Upper lobe of left lung (tissue), 6 donors: ENCODE measurements at regions not wholly inside any gene's neighbourhood (a gene's known extent, or its start where the extent isn't known, plus 50 kb on each side); places are given as distances from the start of the nearest gene placed in this dataset.
A peak's percentile ranks its signal among the peaks of the same experiment; 100 is the strongest.

Source experiments
- ATAC-seq, 2 donors: fragments of 200-7000 bp; cut with Tn5 transposase; one replicate each; pipeline ENCODE4 v1.9.1; 2022; ENCODE audit warnings: mild to moderate bottlenecking in 2 of 2, moderate library complexity in 2 of 2; ENCODE audit not compliant: low FRiP score in 2 of 2
- DNase-seq, 2 donors: peaks; one replicate each; pipeline ENCODE4 v3.0.0-alpha.2; 2019 to 2020
- H3K27ac ChIP-seq, 4 donors: fragments of 200-600 bp; sonication (generic); one replicate each; pipeline ENCODE4 v1.5.1; 2016 to 2019
- H3K27me3 ChIP-seq, 4 donors: fragments of 200-600 bp; sonication (generic); one replicate each; pipeline ENCODE4 v1.5.1; 2017 to 2019
- H3K36me3 ChIP-seq, 4 donors: fragments of 200-600 bp; sonication (generic); one replicate each; pipeline ENCODE4 v1.5.1; 2016 to 2019
- H3K4me1 ChIP-seq, 4 donors: fragments of 200-600 bp; sonication (generic); one replicate each; pipeline ENCODE4 v1.5.1; 2018 to 2019
- H3K4me3 ChIP-seq, 4 donors: fragments of 200-600 bp; sonication (generic); one replicate each; pipeline ENCODE4 v1.5.1; 2017 to 2019; ENCODE audit warnings: mild to moderate bottlenecking in 2 of 4, moderate library complexity in 1 of 4
- H3K9me3 ChIP-seq, 4 donors: fragments of 200-600 bp; sonication (generic); one replicate each; pipeline ENCODE4 v1.5.1; 2018 to 2019
- EP300 ChIP-seq, 4 donors: sonication (generic); formaldehyde crosslinking; IDR thresholded peaks; one replicate each; pipeline ENCODE4 v1.5.1; 2017; ENCODE audit warnings: antibody characterized with exemption in 4 of 4, control low read depth in 2 of 4
- POLR2A ChIP-seq, 4 donors: fragments of 450-650 bp; IDR thresholded peaks; one replicate each; pipeline ENCODE4 v1.5.1; 2016 to 2017; ENCODE audit warnings: antibody characterized with exemption in 4 of 4, mild to moderate bottlenecking in 2 of 4
- POLR2AphosphoS5 ChIP-seq, 2 donors: sonication (generic); formaldehyde crosslinking; IDR thresholded peaks; one replicate each; pipeline ENCODE4 v1.5.1; 2017; ENCODE audit warnings: antibody characterized with exemption in 2 of 2
- WGBS, 2 donors: methylation state at CpG; one replicate each; pipeline ENCODE4 v1.1.5; 2017 to 2018; 5-methylcytosine and 5-hydroxymethylcytosine counted together
- TF ChIP-seq, protein P1 (sequence below), 6 experiments: fragments of 450-650 bp in 4 of 6; fragments of 200-600 bp in 2 of 6; sonication (generic) in 2 of 6; IDR thresholded peaks; one replicate each; pipeline ENCODE4 v1.5.1; 2016 to 2019; ENCODE audit warnings: antibody characterized with exemption in 6 of 6
- donor health status: DM: no; HTN: no; CAD: no; lungs with moderate emphysema.
- donor health status: DM: no; HTN: yes; CAD: no; lungs with severe emphysema.

GRCh38 chr7:41052201-41052600, 650.7 kb downstream of the INHBA start:
- no peaks in the 10 kb centered on the region for H3K4me1 ChIP-seq
- H3K36me3 ChIP-seq = no peaks in the 10 kb centered on the region
- 62 to 79% methylated on average over 3 of the region's 3 CpGs for WGBS, 2 donors
- DNase-seq (no peak), ATAC-seq (no peak)
- H3K27ac ChIP-seq = no peak overlapping the region
- no peak for TF ChIP-seq POLR2AphosphoS5 (IDR thresholded peaks at IDR 0.05)
- no peak for TF ChIP-seq POLR2A (IDR thresholded peaks at IDR 0.05)
- TF ChIP-seq, protein P1, sequence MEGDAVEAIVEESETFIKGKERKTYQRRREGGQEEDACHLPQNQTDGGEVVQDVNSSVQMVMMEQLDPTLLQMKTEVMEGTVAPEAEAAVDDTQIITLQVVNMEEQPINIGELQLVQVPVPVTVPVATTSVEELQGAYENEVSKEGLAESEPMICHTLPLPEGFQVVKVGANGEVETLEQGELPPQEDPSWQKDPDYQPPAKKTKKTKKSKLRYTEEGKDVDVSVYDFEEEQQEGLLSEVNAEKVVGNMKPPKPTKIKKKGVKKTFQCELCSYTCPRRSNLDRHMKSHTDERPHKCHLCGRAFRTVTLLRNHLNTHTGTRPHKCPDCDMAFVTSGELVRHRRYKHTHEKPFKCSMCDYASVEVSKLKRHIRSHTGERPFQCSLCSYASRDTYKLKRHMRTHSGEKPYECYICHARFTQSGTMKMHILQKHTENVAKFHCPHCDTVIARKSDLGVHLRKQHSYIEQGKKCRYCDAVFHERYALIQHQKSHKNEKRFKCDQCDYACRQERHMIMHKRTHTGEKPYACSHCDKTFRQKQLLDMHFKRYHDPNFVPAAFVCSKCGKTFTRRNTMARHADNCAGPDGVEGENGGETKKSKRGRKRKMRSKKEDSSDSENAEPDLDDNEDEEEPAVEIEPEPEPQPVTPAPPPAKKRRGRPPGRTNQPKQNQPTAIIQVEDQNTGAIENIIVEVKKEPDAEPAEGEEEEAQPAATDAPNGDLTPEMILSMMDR (IDR thresholded peaks at IDR 0.05) = no peak
- TF ChIP-seq EP300 (IDR thresholded peaks at IDR 0.05) = no peak
- no peaks in the 10 kb centered on the region for H3K9me3 ChIP-seq
- H3K27me3 ChIP-seq = no peaks in the 10 kb centered on the region
- H3K4me3 ChIP-seq = no peak overlapping the region

DNA sequence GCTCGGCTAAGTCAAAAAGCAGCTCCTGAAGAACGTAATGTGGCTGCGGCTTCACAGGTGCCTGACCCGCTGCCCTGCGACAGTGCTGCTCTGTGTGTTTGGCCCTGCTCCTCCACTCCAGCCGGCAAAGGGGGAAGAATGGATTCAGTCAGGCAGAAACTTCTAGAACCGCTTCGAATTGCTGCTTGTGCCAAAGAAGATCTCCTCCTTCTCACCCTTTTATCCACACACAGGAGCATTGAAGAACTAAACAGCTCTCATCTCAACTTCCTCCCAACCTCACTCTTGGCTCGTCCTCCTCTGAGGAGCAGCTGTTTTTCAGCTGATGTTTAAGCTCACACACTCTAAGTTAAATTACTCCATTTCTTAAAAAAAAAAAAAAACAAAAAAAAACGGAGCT, 651.4 kb downstream of the INHBA start:
- H3K27ac ChIP-seq = no peak overlapping the region
- H3K27me3 ChIP-seq = no peaks in the 10 kb centered on the region
- 75 to 84% methylated on average over 10 of the region's 10 CpGs for WGBS, 2 donors
- no peak for TF ChIP-seq POLR2A (IDR thresholded peaks at IDR 0.05)
- TF ChIP-seq EP300 (IDR thresholded peaks at IDR 0.05) = no peak
- TF ChIP-seq POLR2AphosphoS5 (IDR thresholded peaks at IDR 0.05) = no peak
- TF ChIP-seq, protein P1 (IDR thresholded peaks at IDR 0.05) = no peak
- no peaks in the 10 kb centered on the region for H3K36me3 ChIP-seq
- peak in 1 of 2 donors; percentile 16 for DNase-seq
- no peak overlapping the region for H3K4me3 ChIP-seq
- no peak for ATAC-seq
- no peaks in the 10 kb centered on the region for H3K4me1 ChIP-seq
- H3K9me3 ChIP-seq = no peaks in the 10 kb centered on the region

- Histone ChIP-seq H3K4me3 (no peak overlapping the region), H3K36me3 (no peaks in the 10 kb centered on the region), H3K9me3 (no peaks in the 10 kb centered on the region), H3K4me1 (no peaks in the 10 kb centered on the region), H3K27ac (no peak overlapping the region), H3K27me3 (no peaks in the 10 kb centered on the region)
- TF ChIP-seq EP300 (IDR thresholded peaks at IDR 0.05) (no peak), POLR2AphosphoS5 (IDR thresholded peaks at IDR 0.05) (no peak), POLR2A (IDR thresholded peaks at IDR 0.05) (no peak)
- TF ChIP-seq, protein P1 (IDR thresholded peaks at IDR 0.05) = no peak
- DNase-seq = no peak
- no peak for ATAC-seq
- 84 to 85% methylated on average over 6 of the region's 6 CpGs for WGBS, 2 donors
Measured at GRCh38 chr7:41051062-41051461, 651.8 kb downstream of the INHBA start.

DNA sequence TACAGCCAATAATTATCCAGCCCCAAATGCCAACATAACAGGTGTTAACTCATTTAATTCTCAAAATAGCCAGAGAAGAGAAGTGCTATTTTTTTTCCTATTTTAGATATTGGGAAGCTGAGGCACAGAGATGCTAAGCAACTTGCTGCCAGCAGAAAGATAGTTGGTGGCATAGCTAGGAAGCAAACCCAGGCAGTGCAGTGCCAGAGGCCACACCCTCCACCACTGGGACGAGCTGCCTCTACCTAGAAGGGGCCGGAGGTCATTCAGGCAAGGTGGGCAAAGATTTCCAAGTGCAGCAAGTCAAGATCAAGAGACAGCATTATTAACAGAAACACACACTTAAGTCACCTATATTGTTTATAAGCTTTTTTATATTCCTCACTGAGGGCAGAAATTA, 654.1 kb downstream of the INHBA start:
- ATAC-seq (no peak), DNase-seq (no peak)
- Histone ChIP-seq H3K36me3 (no peaks in the 10 kb centered on the region), H3K9me3 (no peaks in the 10 kb centered on the region), H3K4me3 (no peak overlapping the region), H3K27me3 (no peaks in the 10 kb centered on the region), H3K4me1 (no peaks in the 10 kb centered on the region), H3K27ac (no peak overlapping the region)
- 75 to 81% methylated on average over 2 of the region's 2 CpGs for WGBS, 2 donors
- no peak for TF ChIP-seq EP300 (IDR thresholded peaks at IDR 0.05)
- TF ChIP-seq POLR2A (IDR thresholded peaks at IDR 0.05) = no peak
- TF ChIP-seq, protein P1 (IDR thresholded peaks at IDR 0.05) = no peak
- TF ChIP-seq POLR2AphosphoS5 (IDR thresholded peaks at IDR 0.05) = no peak

GRCh38 chr7:41047789-41048191, 655.1 kb downstream of the INHBA start:
- no peaks in the 10 kb centered on the region for H3K4me1 ChIP-seq
- no peak overlapping the region for H3K4me3 ChIP-seq
- H3K36me3 ChIP-seq = no peaks in the 10 kb centered on the region
- no peak overlapping the region for H3K27ac ChIP-seq
- DNase-seq = peak in 1 of 2 donors; percentile 18
- no peaks in the 10 kb centered on the region for H3K27me3 ChIP-seq
- peaks cover 0 to 5% (median 0%) of the 10 kb centered on the region in 4 donors for H3K9me3 ChIP-seq
- WGBS, 2 donors = 79 to 90% methylated on average over 4 to 9 of the region's 9 CpGs
- TF ChIP-seq, protein P1 (IDR thresholded peaks at IDR 0.05) = no peak
- no peak for TF ChIP-seq EP300 (IDR thresholded peaks at IDR 0.05)
- TF ChIP-seq POLR2A (IDR thresholded peaks at IDR 0.05) = no peak
- no peak for TF ChIP-seq POLR2AphosphoS5 (IDR thresholded peaks at IDR 0.05)
- ATAC-seq = no peak
